ENCODE measurements at regions not wholly inside any gene's neighbourhood (a gene's known extent, or its start where the extent isn't known, plus 50 kb on each side); places are given as distances from the start of the nearest gene placed in this dataset.

DNA sequence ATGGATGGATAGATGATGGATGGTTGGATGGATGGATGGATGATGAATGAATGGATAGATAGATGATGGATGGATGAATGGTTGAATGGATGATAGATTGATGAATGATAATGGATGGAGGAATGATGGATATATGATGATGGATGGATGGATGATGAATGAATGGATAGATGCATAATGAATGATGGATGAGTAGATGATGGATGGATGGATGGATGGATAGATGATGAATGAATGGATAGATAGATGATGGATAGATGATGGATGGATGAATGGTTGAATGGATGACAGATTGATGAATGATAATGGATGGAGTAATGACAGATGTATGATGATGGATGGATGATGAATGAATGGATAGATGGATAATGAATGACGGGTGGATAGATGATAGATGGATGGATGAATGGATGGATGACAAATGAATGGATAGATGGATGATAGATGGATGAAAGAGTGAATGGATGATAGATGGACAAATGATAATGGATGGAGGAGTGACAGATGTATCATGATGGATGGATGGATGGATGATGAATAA, 1466.5 kb downstream of the BRD1 start:
- no peak for DNase-seq (ENCODE audit: low read depth)

DNA sequence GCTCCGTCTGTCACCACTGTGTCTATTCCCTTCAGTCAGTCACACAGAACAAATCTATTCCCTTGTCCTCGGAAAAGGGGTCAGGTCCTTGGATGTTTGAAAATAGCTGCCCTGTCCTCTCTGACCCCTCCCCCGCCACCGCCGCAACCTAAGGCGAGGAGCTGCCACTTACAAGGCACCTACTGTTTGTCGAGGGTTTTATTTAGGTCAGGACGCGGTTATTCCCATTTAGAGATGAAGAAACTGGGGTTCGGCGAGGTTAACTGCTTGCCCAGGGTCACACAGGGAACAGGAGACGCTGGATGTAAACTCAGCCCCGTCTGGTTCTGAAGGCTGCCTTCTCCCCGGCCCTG, 1468.1 kb downstream of the BRD1 start:
- no peak for DNase-seq (ENCODE audit: low read depth)

GRCh38 chr22:48358886-48359612, 1468.6 kb downstream of the BRD1 start:
- DNase-seq (ENCODE audit: low read depth), result no peak

DNA sequence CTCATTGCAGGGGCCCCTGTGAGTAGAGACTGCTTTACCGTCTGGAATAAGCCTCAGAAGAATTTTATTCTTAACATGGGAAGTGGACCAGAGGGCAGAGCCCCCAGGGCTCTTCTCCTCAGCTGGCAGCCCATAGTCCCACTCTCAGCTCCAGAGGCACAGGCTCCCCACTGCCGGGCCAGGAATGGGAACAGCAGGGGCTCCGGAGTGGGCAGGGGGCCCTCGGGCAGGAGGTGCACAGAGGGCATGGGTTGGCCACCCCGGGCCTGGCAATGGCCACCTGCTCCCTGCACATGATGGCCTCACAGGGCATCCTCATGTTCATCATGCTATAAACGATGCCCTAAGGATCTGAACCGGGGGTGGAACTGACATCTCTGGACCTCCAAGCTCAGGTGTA, 1469.7 kb downstream of the BRD1 start:
- DNase-seq (ENCODE audit: low read depth), result no peak

DNA sequence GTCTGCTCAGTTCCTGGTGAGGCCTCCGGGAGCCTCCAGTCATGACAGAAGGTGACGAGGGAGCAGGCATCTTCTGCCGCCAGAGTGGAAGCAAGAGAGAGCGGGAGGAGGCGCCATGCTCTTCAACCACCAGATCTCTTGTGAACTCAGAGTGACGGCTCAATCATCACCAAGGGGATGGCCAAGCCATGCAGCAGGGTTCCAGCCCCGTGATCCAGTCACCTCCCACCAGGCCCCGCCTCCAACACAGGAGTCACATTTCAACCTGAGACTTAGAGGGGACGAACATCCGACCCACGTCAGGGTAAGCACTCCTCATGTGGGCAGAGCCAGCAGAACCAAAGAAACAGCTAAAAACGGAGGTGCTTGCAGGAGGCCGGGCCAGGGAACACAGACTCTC, 1470.5 kb downstream of the BRD1 start:
- no peak for DNase-seq (ENCODE audit: low read depth)

DNA sequence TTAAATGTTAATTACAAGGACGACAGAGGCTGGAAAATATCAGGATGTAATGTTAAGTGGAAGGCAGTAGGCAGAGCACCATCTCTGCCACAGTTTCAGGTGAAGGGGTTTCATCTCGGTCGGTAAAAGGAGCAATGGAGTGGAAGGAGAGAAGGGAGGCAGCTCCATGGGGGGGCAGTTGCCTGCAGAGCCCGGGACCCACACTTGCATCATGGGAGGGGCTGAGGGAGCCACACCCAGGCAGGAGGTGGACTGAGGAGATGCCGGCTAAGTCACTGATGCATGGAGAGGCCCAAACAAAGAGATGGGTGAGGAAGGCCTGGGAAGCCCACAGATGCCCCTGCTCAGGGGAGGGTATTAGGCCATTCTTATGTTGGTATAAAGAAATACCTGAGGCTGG, 1470.9 kb downstream of the BRD1 start:
- no peak for DNase-seq (ENCODE audit: low read depth)

GRCh38 chr22:48354096-48354495, 1473.6 kb downstream of the BRD1 start:
- DNase-seq (ENCODE audit: low read depth), result no peak

DNA sequence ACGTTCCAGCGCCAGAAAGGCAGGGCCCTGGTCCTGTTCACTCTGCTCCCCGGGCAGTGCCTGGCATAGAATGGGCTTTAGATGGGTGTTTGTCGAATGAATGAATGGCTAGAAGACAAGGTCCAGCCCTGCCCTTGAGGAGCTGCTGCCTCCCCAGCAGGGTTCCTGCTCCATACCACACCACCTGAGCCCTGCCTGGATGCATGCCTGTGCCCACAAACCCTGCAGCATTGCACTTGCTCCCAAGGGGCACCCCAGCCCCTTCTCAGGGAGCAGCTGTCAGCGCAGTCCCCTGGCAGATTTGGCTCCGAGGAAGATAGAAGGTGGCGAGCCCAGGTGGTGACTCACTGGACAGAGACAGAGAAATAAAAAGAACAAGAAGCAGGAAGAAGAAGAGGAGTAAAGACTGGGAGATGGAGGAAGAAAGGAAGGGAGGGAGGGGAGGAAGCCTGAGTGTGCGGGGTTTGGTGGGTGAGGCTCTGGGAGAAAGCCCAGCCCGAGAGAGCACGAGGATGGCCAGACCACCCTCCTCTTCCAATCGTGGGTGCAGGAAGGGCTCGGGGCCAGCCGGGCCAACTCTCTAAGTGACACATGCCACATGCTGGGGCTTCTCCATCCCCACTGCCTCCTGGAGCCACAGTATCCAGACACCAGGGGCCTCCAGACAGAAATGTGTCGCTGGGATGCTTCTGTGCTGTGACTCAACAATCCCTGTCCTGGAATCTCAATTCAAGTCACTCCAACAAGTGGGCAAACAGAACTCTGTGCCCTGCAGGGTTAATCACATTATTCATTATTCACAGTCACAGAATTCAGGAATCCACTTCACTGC, 1474.3 kb downstream of the BRD1 start:
- no peak for DNase-seq (ENCODE audit: low read depth)

- DNase-seq (ENCODE audit: low read depth), result no peak
Measured at GRCh38 chr22:48352086-48352911, 1475.4 kb downstream of the BRD1 start.

GRCh38 chr22:48351376-48352085, 1476.1 kb downstream of the BRD1 start:
- no peak for DNase-seq (ENCODE audit: low read depth)

DNA sequence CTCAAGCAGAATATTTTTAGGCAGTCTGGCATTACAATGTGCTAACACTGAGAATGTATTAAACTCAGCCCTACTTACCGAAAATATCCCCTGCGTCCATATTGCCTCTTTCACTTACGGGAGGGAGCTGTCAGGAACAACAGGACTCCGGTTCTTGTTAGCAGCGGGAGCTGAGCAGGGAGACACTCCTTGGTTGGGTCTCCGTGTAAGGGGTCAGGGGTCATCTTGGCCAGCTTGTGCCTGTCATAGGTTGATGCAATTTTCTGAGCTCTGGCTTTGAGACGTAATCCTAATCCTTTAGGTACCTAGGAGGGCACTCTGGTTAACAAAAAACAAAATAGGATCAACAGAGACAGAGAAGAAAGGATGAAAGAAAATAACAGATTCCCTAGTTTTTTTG, 1477.2 kb downstream of the BRD1 start:
- DNase-seq (ENCODE audit: low read depth), result no peak

- DNase-seq (ENCODE audit: low read depth), result no peak
Measured at GRCh38 chr22:48348855-48349254, 1478.8 kb downstream of the BRD1 start.

- no peak for DNase-seq (ENCODE audit: low read depth)
Measured at GRCh38 chr22:48347311-48347710, 1480.4 kb downstream of the BRD1 start.

- DNase-seq (ENCODE audit: low read depth), result no peak
Measured at GRCh38 chr22:48346911-48347310, 1480.8 kb downstream of the BRD1 start.

- no peak for DNase-seq (ENCODE audit: low read depth)
Measured at GRCh38 chr22:48346311-48346710, 1481.4 kb downstream of the BRD1 start.

- no peak for DNase-seq (ENCODE audit: low read depth)
Measured at GRCh38 chr22:48345631-48346030, 1482.0 kb downstream of the BRD1 start.

DNA sequence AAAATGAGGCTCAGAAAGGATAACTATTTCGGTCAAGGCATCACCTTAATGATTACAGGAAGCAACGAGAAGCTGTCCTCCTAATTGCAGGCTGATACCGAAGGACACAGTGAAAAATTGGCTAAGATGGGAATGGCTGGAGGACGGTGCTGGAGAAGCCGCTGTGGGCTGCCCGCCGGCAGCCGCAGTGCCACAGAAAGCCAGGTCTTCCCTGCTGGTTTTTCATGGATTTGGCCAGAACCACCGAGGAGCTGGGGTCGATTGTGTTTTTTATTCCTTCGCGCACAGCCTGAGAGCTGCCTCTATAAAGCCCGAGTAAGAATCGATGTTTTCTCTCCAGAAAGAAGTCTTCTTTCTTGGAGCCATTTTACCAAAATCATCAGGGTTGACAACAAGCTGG, 1484.2 kb downstream of the BRD1 start:
- DNase-seq (ENCODE audit: low read depth), result no peak

GRCh38 chr22:48342732-48343131, 1484.9 kb downstream of the BRD1 start:
- DNase-seq (ENCODE audit: low read depth), result no peak

DNA sequence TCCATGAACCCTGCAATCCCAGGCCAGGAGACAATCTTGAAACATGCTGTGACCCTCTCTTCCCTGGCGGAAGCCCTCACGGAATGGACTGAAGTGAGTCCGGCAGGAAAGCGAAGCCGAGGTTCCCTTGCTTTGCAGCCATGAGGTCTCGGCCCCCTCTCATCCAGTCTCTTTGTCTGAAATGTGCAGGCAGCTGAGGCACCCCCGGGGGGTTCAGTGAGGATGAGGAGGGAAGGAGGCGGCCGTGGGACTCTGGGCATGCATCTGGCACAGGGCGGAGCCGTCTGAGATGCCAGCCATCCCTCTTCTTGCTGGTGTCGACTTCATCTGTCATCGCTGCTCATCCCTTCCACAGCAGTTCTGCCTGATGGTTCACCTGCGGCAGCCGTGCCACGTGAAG, 1485.7 kb downstream of the BRD1 start:
- DNase-seq (ENCODE audit: low read depth), result no peak

GRCh38 chr22:48340727-48341709, 1486.7 kb downstream of the BRD1 start:
- DNase-seq (ENCODE audit: low read depth), result no peak
